LNCaP clone FGC (cell line): ENCODE measurements at regions not wholly inside any gene's neighbourhood (a gene's known extent, or its start where the extent isn't known, plus 50 kb on each side); places are given as distances from the start of the nearest gene placed in this dataset.

Experiments
- DNase-seq: peaks from one replicate; pipeline ENCODE4 v3.0.0-alpha.2; 2011; ENCODE audit warnings: low read depth
- H3K4me3 ChIP-seq: 2 replicates; pipeline ENCODE4 v1.5.1; 2011; ENCODE audit warnings: mild to moderate bottlenecking, low read depth, low read length, control low read depth
- TF ChIP-seq, protein P1 (sequence below): IDR thresholded peaks from 2 replicates; pipeline ENCODE4 v1.5.1; 2012; ENCODE audit warnings: mild to moderate bottlenecking; ENCODE audit not compliant: control insufficient read depth, insufficient read depth; ENCODE audit errors: extremely low read depth

DNA sequence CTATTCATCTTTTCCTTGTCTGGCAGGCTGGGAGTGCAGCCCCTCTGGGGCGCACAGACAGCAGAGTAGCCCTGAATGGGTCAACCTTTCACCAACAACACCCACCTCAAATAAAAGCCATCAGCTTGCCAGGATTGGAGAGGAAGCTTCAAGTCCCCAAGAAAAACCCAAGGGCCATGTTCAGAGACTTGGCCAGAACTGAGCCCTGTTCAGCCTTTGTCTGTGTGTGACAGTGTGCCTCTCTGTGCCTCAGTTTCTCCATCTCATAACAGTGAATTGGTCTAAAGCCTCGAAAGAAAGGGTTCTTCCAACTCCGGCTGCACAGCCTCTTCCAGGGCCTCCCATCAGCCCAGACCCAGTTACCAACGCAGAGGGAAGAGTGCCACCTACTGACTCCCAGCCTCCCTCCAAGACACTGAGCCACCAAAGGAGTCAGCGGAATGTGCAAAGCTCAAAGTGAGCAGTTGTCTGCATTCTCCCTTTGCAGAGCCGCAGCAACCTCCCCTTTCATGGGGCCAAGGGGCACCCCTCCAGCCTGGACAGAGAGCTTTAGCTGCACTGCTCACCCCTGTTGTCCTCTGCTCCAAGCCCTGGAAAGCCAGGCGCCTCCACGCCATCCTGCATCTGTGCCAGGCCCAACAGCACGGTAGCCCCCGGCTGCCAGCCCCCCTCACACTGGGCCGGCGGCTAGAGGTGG lies 82.7 kb upstream of the TOP1 start:
- peak; percentile 32 for DNase-seq
- no peak overlapping the region for H3K4me3 ChIP-seq
- TF ChIP-seq, protein P1, sequence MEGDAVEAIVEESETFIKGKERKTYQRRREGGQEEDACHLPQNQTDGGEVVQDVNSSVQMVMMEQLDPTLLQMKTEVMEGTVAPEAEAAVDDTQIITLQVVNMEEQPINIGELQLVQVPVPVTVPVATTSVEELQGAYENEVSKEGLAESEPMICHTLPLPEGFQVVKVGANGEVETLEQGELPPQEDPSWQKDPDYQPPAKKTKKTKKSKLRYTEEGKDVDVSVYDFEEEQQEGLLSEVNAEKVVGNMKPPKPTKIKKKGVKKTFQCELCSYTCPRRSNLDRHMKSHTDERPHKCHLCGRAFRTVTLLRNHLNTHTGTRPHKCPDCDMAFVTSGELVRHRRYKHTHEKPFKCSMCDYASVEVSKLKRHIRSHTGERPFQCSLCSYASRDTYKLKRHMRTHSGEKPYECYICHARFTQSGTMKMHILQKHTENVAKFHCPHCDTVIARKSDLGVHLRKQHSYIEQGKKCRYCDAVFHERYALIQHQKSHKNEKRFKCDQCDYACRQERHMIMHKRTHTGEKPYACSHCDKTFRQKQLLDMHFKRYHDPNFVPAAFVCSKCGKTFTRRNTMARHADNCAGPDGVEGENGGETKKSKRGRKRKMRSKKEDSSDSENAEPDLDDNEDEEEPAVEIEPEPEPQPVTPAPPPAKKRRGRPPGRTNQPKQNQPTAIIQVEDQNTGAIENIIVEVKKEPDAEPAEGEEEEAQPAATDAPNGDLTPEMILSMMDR, result peak; percentile 93

DNA sequence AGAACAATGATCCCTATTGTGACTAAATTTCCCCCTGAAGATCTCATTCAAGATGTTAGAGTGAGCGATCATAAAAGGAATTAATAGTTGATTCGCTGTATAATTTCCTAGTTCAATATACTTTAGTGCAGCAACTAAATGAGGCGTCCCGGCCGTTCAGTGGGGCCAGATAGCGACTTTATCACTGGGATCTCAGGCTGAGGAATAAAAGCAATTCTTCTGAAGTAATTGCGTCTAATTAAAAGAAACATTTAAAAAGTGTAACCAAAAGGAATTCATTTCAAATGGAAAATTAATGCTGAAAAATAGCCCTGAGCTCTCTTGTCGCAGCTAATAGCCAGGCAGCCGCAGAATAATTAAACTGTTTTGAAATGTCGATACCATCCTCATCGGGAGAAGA lies 82.2 kb upstream of the TOP1 start:
- no peak for DNase-seq
- TF ChIP-seq, protein P1, result no peak
- H3K4me3 ChIP-seq, result no peak overlapping the region

DNA sequence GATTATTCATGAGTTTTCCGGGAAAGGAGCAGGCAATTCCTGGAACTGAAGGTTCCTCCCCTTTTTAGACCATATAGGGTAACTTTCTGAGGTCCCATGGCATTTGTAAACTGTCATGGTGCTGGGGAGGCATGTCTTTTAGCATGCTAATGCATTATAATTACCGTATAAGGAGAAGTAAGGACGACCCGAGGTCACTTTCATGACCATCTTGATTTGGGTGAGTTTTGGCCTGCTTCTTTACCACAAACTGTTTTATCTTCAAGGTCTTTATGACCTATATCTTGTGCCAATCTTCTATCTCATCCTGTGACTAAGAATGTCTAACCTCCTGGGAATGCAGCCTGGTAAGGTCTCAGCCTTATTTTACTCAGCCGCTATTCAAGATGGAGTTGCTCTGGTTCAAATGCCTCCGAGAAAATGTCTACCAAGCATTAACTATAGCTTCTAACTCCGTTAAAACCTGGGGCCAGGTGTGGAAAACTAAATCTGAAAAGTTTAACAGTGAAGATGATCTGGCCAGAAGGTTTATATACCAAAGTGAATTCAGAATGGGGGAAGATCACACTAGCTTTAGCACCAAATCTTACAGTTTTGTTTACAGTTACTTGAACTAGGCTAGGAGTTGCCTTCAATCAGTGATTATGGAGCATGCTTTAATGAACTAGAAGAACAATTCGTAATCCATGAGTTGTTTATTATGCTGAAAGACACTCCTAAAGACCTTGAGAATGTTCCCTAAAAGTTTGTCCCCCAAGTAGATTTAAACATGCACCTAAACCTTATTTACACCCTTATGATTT lies 80.0 kb upstream of the TOP1 start:
- H3K4me3 ChIP-seq, result no peak overlapping the region
- no peak for DNase-seq
- TF ChIP-seq, protein P1, result no peak

DNA sequence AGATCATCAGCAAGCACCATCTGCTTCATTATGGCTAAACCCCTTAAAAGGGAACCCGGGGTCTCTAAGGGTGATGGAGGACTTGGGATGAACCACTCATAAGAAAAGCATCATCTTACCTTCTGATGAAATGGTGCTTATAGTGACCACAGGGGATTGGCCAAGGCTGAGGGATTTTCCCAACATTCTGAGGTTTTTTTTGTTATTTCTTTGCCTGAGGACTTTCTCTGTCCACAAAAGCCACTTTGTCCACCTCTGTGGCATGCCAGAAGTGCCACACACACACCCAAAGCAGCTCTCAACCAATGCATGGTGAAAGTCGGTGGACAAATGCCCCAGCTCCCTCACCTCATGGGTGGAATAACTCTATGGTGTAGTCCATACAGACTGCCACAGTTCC lies 79.3 kb upstream of the TOP1 start:
- H3K4me3 ChIP-seq, result no peak overlapping the region
- TF ChIP-seq, protein P1, result no peak
- no peak for DNase-seq

DNA sequence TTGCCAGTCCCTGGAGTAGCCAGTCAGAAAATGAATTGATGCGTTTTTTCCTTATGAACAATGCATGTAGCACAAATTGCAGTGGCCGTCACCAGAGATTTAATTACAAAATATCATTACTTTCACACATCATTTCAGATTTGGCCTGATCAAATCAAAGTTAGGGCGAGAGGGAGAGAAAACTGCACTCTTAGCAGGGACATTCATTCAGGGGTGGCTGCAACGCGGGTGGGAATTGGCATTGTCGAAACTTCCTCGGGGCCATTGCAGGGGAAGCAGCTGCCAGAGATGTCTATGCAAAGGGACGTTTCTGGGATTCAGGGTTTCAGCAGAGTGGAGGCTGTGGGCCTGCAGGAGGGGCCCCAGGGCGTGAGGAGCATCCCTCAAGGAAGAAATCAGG lies 76.5 kb upstream of the TOP1 start:
- no peak for DNase-seq
- TF ChIP-seq, protein P1, result no peak
- H3K4me3 ChIP-seq, result no peak overlapping the region

DNA sequence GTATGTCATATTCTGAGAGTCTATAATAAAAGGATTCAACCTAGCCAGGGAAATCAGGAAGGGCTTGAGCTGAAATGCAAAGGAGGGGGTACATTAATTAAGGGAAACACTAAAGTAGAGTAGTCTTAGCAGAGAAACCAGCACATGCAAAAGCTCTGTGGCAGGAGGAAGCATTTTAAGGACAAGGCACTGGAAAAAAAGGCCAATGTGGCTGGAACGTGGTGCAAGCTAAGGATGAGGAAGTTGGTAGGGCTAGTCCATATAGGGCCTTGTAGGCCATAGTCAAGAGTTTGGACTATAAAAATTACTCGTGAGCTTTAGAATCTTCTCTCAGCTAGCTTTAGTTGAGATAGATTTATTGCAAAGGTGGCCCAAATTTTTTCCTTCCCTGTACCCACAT lies 75.2 kb upstream of the TOP1 start:
- no peak for DNase-seq
- TF ChIP-seq, protein P1, result no peak
- H3K4me3 ChIP-seq, result no peak overlapping the region
